ENCODE measurements at regions not wholly inside any gene's neighbourhood (a gene's known extent, or its start where the extent isn't known, plus 50 kb on each side); places are given as distances from the start of the nearest gene placed in this dataset.

DNA sequence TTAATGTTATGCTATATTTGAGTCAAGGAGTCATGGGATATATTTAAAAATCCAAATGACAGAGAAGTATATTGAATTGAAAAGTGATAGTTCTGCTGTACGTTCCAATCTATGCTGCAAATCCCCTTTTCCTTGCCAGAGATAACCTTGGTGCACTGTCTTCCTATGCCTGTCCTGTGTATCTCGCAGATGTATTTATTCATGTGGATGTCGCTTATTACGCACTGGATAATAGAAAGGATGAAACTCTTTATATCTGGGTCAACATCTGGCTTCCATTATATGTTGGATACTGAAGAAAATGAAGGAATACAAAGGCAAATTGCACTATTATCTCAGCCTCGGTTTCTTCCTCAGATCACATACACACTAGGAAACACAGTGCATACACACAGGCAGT is 331.3 kb downstream of the BCKDHB start:
- Histone ChIP-seq H3K4me1 (ENCODE audit: control insufficient read depth, insufficient read depth, low read length) (no peaks in the 10 kb centered on the region), H3K4me3 (ENCODE audit: low read depth, low read length) (no peak overlapping the region), H3K27ac (ENCODE audit: extremely low read depth, low read depth, low read length) (no peak overlapping the region), H3K36me3 (ENCODE audit: control insufficient read depth in 2 of 2, insufficient read depth in 1 of 2, low read length in 2 of 2) (no peaks in the 10 kb centered on the region), H3K9me3 (ENCODE audit: control insufficient read depth, insufficient read depth, low read depth, low read length) (no peaks in the 10 kb centered on the region)
- ChIA-PET CTCF (interaction anchor here (0.6 to 1.6 kb wide), 2 partner anchors 99 to 100 kb away, joined by 3 to 5 read pairs; no protein-coding TSS in a partner anchor), POLR2A (no interaction called here)
- TF ChIP-seq ZBTB10 (tag by site-specific recombination; IDR thresholded peaks at IDR 0.05) (no peak), ZNF610 (tag by site-specific recombination; IDR thresholded peaks at IDR 0.05; ENCODE audit: borderline replicate concordance) (no peak), ZNF768 (tag by site-specific recombination; IDR thresholded peaks at IDR 0.05) (no peak), ZNF791 (tag by site-specific recombination; IDR thresholded peaks at IDR 0.05) (no peak), WT1 (tag by site-specific recombination; IDR thresholded peaks at IDR 0.05) (no peak), ZBTB21 (tag by site-specific recombination; IDR thresholded peaks at IDR 0.05) (no peak), ZNF155 (tag by site-specific recombination; IDR thresholded peaks at IDR 0.05) (no peak)
- TF ChIP-seq, protein P1, sequence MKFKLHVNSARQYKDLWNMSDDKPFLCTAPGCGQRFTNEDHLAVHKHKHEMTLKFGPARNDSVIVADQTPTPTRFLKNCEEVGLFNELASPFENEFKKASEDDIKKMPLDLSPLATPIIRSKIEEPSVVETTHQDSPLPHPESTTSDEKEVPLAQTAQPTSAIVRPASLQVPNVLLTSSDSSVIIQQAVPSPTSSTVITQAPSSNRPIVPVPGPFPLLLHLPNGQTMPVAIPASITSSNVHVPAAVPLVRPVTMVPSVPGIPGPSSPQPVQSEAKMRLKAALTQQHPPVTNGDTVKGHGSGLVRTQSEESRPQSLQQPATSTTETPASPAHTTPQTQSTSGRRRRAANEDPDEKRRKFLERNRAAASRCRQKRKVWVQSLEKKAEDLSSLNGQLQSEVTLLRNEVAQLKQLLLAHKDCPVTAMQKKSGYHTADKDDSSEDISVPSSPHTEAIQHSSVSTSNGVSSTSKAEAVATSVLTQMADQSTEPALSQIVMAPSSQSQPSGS (tag by site-specific recombination; IDR thresholded peaks at IDR 0.05; ENCODE audit: low read depth), result peak; percentile 46; the same call in 1 of the 2 replicates
- TF ChIP-seq, protein P2, sequence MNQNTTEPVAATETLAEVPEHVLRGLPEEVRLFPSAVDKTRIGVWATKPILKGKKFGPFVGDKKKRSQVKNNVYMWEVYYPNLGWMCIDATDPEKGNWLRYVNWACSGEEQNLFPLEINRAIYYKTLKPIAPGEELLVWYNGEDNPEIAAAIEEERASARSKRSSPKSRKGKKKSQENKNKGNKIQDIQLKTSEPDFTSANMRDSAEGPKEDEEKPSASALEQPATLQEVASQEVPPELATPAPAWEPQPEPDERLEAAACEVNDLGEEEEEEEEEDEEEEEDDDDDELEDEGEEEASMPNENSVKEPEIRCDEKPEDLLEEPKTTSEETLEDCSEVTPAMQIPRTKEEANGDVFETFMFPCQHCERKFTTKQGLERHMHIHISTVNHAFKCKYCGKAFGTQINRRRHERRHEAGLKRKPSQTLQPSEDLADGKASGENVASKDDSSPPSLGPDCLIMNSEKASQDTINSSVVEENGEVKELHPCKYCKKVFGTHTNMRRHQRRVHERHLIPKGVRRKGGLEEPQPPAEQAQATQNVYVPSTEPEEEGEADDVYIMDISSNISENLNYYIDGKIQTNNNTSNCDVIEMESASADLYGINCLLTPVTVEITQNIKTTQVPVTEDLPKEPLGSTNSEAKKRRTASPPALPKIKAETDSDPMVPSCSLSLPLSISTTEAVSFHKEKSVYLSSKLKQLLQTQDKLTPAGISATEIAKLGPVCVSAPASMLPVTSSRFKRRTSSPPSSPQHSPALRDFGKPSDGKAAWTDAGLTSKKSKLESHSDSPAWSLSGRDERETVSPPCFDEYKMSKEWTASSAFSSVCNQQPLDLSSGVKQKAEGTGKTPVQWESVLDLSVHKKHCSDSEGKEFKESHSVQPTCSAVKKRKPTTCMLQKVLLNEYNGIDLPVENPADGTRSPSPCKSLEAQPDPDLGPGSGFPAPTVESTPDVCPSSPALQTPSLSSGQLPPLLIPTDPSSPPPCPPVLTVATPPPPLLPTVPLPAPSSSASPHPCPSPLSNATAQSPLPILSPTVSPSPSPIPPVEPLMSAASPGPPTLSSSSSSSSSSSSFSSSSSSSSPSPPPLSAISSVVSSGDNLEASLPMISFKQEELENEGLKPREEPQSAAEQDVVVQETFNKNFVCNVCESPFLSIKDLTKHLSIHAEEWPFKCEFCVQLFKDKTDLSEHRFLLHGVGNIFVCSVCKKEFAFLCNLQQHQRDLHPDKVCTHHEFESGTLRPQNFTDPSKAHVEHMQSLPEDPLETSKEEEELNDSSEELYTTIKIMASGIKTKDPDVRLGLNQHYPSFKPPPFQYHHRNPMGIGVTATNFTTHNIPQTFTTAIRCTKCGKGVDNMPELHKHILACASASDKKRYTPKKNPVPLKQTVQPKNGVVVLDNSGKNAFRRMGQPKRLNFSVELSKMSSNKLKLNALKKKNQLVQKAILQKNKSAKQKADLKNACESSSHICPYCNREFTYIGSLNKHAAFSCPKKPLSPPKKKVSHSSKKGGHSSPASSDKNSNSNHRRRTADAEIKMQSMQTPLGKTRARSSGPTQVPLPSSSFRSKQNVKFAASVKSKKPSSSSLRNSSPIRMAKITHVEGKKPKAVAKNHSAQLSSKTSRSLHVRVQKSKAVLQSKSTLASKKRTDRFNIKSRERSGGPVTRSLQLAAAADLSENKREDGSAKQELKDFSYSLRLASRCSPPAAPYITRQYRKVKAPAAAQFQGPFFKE (tag by site-specific recombination; IDR thresholded peaks at IDR 0.05; ENCODE audit: borderline replicate concordance), result no peak

GRCh38 chr6:80437221-80437620 is 330.8 kb downstream of the BCKDHB start:
- Histone ChIP-seq H3K4me3 (ENCODE audit: low read depth, low read length) (no peak overlapping the region), H3K4me1 (ENCODE audit: control insufficient read depth, insufficient read depth, low read length) (no peaks in the 10 kb centered on the region), H3K9me3 (ENCODE audit: control insufficient read depth, insufficient read depth, low read depth, low read length) (no peaks in the 10 kb centered on the region), H3K36me3 (ENCODE audit: control insufficient read depth in 2 of 2, insufficient read depth in 1 of 2, low read length in 2 of 2) (no peaks in the 10 kb centered on the region), H3K27ac (ENCODE audit: extremely low read depth, low read depth, low read length) (no peak overlapping the region)
- POLR2A ChIA-PET, result no interaction called here
- CTCF ChIA-PET, result no interaction called here
- no peak for TF ChIP-seq ZNF248 (tag by site-specific recombination; IDR thresholded peaks at IDR 0.05)
- no peak for TF ChIP-seq ZNF214 (tag by site-specific recombination; IDR thresholded peaks at IDR 0.05; ENCODE audit: borderline replicate concordance)
- TF ChIP-seq, protein P3, sequence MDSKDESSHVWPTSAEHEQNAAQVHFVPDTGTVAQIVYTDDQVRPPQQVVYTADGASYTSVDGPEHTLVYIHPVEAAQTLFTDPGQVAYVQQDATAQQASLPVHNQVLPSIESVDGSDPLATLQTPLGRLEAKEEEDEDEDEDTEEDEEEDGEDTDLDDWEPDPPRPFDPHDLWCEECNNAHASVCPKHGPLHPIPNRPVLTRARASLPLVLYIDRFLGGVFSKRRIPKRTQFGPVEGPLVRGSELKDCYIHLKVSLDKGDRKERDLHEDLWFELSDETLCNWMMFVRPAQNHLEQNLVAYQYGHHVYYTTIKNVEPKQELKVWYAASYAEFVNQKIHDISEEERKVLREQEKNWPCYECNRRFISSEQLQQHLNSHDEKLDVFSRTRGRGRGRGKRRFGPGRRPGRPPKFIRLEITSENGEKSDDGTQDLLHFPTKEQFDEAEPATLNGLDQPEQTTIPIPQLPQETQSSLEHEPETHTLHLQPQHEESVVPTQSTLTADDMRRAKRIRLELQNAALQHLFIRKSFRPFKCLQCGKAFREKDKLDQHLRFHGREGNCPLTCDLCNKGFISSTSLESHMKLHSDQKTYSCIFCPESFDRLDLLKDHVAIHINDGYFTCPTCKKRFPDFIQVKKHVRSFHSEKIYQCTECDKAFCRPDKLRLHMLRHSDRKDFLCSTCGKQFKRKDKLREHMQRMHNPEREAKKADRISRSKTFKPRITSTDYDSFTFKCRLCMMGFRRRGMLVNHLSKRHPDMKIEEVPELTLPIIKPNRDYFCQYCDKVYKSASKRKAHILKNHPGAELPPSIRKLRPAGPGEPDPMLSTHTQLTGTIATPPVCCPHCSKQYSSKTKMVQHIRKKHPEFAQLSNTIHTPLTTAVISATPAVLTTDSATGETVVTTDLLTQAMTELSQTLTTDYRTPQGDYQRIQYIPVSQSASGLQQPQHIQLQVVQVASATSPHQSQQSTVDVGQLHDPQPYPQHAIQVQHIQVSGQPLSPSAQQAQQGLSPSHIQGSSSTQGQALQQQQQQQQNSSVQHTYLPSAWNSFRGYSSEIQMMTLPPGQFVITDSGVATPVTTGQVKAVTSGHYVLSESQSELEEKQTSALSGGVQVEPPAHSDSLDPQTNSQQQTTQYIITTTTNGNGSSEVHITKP (tag by site-specific recombination; IDR thresholded peaks at IDR 0.05), result no peak
- no peak for TF ChIP-seq SP2 (tag by site-specific recombination; IDR thresholded peaks at IDR 0.05)
- TF ChIP-seq, protein P4, sequence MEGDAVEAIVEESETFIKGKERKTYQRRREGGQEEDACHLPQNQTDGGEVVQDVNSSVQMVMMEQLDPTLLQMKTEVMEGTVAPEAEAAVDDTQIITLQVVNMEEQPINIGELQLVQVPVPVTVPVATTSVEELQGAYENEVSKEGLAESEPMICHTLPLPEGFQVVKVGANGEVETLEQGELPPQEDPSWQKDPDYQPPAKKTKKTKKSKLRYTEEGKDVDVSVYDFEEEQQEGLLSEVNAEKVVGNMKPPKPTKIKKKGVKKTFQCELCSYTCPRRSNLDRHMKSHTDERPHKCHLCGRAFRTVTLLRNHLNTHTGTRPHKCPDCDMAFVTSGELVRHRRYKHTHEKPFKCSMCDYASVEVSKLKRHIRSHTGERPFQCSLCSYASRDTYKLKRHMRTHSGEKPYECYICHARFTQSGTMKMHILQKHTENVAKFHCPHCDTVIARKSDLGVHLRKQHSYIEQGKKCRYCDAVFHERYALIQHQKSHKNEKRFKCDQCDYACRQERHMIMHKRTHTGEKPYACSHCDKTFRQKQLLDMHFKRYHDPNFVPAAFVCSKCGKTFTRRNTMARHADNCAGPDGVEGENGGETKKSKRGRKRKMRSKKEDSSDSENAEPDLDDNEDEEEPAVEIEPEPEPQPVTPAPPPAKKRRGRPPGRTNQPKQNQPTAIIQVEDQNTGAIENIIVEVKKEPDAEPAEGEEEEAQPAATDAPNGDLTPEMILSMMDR (tag by site-specific recombination; IDR thresholded peaks at IDR 0.05), result no peak
- TF ChIP-seq GFI1B (tag by site-specific recombination; IDR thresholded peaks at IDR 0.05), result no peak
